Keratinocyte (primary cell): ENCODE measurements at regions not wholly inside any gene's neighbourhood (a gene's known extent, or its start where the extent isn't known, plus 50 kb on each side); places are given as distances from the start of the nearest gene placed in this dataset.

ENCODE experiments used
- DNase-seq: peaks from one replicate; pipeline ENCODE4 v3.0.0-alpha.2; 2011; ENCODE audit warnings: low read depth, missing footprints, low spot score
- FAIRE-seq: peaks from 2 replicates; lab custom pipeline; 2011; peaks lifted over from hg19 to GRCh38; lab: Jason Lieb, UNC
- H2AFZ ChIP-seq: 2 replicates; pipeline ENCODE4 v1.6.0; 2012; ENCODE audit warnings: low read length, control low read depth, inconsistent platforms; ENCODE audit not compliant: control insufficient read depth
- H3K27ac ChIP-seq: 2 replicates; pipeline ENCODE4 v1.5.1; 2011; ENCODE audit warnings: low read length; ENCODE audit not compliant: control insufficient read depth, insufficient read depth
- H3K27me3 ChIP-seq: 3 replicates; pipeline ENCODE4 v1.6.0; 2011; ENCODE audit warnings: low read length; ENCODE audit not compliant: control insufficient read depth, insufficient read depth; ENCODE audit errors: extremely low read depth
- H3K36me3 ChIP-seq, 2 experiments: 2 replicates in 1 of 2; 3 replicates in 1 of 2; pipeline ENCODE4 v1.5.1; 2011; ENCODE audit warnings: low read length in 2 of 2, mild to moderate bottlenecking in 1 of 2; ENCODE audit not compliant: control insufficient read depth in 2 of 2, insufficient read depth in 2 of 2; ENCODE audit errors: extremely low read depth in 1 of 2
- H3K4me1 ChIP-seq: 3 replicates; pipeline ENCODE4 v1.5.1; 2011; ENCODE audit warnings: low read length; ENCODE audit not compliant: control insufficient read depth, insufficient read depth; ENCODE audit errors: extremely low read depth
- H3K4me2 ChIP-seq: 3 replicates; pipeline ENCODE4 v1.6.0; 2011; ENCODE audit warnings: low read depth, low read length; ENCODE audit not compliant: control insufficient read depth, insufficient read depth; ENCODE audit errors: extremely low read depth
- H3K4me3 ChIP-seq, 3 experiments: fragments of 200-600 bp in 1 of 3; sonication (generic) in 1 of 3; 2 replicates in 2 of 3; 3 replicates in 1 of 3; pipeline ENCODE4 v1.5.1; 2011 to 2016; ENCODE audit warnings: low read length in 3 of 3, mild to moderate bottlenecking in 3 of 3, control low read depth in 2 of 3, inconsistent platforms in 1 of 3, low read depth in 1 of 3, mixed read lengths in 1 of 3, mixed run types in 1 of 3, moderate library complexity in 1 of 3; ENCODE audit not compliant: control insufficient read depth in 2 of 3, insufficient read depth in 2 of 3; ENCODE audit errors: extremely low read depth in 1 of 3
- H3K79me2 ChIP-seq: 2 replicates; pipeline ENCODE4 v1.6.0; 2012; ENCODE audit warnings: low read length; ENCODE audit not compliant: control insufficient read depth, insufficient read depth
- H3K9ac ChIP-seq: 3 replicates; pipeline ENCODE4 v1.6.0; 2011; ENCODE audit warnings: low read length; ENCODE audit not compliant: control insufficient read depth, insufficient read depth; ENCODE audit errors: extremely low read depth
- H3K9me1 ChIP-seq: 3 replicates; pipeline ENCODE4 v1.6.0; 2011; ENCODE audit warnings: low read length; ENCODE audit not compliant: control insufficient read depth, insufficient read depth; ENCODE audit errors: extremely low read depth
- H3K9me3 ChIP-seq: 2 replicates; pipeline ENCODE4 v1.5.1; 2012; ENCODE audit warnings: low read depth, low read length; ENCODE audit not compliant: control insufficient read depth
- H4K20me1 ChIP-seq: 3 replicates; pipeline ENCODE4 v1.6.0; 2011; ENCODE audit warnings: low read length; ENCODE audit not compliant: control insufficient read depth, insufficient read depth; ENCODE audit errors: extremely low read depth
- CTCF ChIP-seq, 3 experiments: IDR thresholded peaks in 1 of 3; conservative IDR thresholded peaks in 1 of 3; optimal IDR thresholded peaks in 1 of 3; 2 replicates in 2 of 3; 3 replicates in 1 of 3; pipeline versions ENCODE3 to v1.5.1; 2011; ENCODE audit warnings: low read length in 3 of 3, mild to moderate bottlenecking in 3 of 3, moderate library complexity in 2 of 3, control low read depth in 1 of 3, inconsistent platforms in 1 of 3; ENCODE audit not compliant: insufficient read depth in 2 of 3; ENCODE audit errors: extremely low read depth in 1 of 3
- EZH2 ChIP-seq: IDR thresholded peaks from one replicate; pipeline ENCODE4 v1.6.1; 2012; ENCODE audit warnings: inconsistent platforms, mild to moderate bottlenecking, low read length, moderate library complexity
- dilution Hi-C: fragments of 300-500 bp; cut with MboI; formaldehyde crosslinking; loops from one replicate; pipeline ENCODE4 v1.7.0; 2020; ENCODE audit warnings: low sequenced_read_pairs; ENCODE audit not compliant: extremely low pct_ligation_motif_present

GRCh38 chr1:238258510-238258909 lies 367.8 kb upstream of the ZP4 start:
- TF ChIP-seq CTCF (optimal IDR thresholded peaks at IDR 0.05 in 1 of 3, IDR thresholded peaks at IDR 0.05 in 1 of 3, conservative IDR thresholded peaks at IDR 0.05 in 1 of 3; ENCODE audit: extremely low read depth in 1 of 3, insufficient read depth in 2 of 3, low read length in 3 of 3) (no peak), EZH2 (no peak)
- Histone ChIP-seq H2AFZ (no peak overlapping the region), H3K4me3 (no peak overlapping the region), H3K36me3 (no peaks in the 10 kb centered on the region), H3K27ac (no peak overlapping the region), H4K20me1 (no peaks in the 10 kb centered on the region), H3K79me2 (no peaks in the 10 kb centered on the region), H3K9ac (no peak overlapping the region), H3K4me1 (no peaks in the 10 kb centered on the region), H3K9me3 (no peaks in the 10 kb centered on the region), H3K9me1 (no peaks in the 10 kb centered on the region), H3K4me2 (no peak overlapping the region), H3K27me3 (no peaks in the 10 kb centered on the region)
- DNase-seq (no peak), FAIRE-seq (no peak)
- dilution Hi-C loops: no loop called here

DNA sequence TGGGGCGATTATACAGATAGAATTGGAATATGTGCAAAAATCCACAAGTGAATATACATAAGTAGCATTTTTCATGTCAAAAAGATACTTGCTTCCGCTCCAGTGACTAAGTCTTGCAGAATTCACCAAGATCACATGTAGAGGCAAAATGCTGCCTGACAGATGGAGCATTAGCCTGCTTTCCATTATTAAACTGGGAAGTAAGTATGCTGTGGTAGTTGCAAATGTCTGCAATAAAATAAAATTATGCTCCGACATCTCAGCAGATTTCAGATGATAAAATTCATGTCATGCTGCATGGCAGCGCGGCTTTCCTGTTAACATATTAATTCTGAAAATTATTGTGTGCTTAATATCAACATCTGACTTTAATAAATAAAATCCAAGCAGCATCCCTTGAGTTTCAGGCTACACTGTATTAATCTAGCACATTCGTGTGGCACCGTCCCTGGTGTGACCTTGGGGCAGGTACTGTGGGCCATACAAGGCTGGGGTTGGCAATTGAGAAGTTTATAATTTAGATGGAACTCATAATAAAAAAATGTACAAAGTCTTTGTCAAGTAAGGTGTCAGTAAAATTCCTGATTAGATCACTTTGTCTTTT lies 366.4 kb upstream of the ZP4 start:
- H3K9ac ChIP-seq: no peak overlapping the region
- dilution Hi-C loops: no loop called here

More for the DNA sequence above, 366.4 kb upstream of the ZP4 start:
- FAIRE-seq: no peak
- no peak for TF ChIP-seq CTCF (optimal IDR thresholded peaks at IDR 0.05 in 1 of 3, IDR thresholded peaks at IDR 0.05 in 1 of 3, conservative IDR thresholded peaks at IDR 0.05 in 1 of 3; ENCODE audit: extremely low read depth in 1 of 3, insufficient read depth in 2 of 3, low read length in 3 of 3)
- no peak for TF ChIP-seq EZH2
- Histone ChIP-seq H2AFZ (no peak overlapping the region), H3K79me2 (no peaks in the 10 kb centered on the region), H4K20me1 (no peaks in the 10 kb centered on the region), H3K9me3 (no peaks in the 10 kb centered on the region), H3K27me3 (no peaks in the 10 kb centered on the region), H3K4me3 (no peak overlapping the region), H3K27ac (no peak overlapping the region), H3K4me1 (no peaks in the 10 kb centered on the region), H3K36me3 (no peaks in the 10 kb centered on the region), H3K9me1 (no peaks in the 10 kb centered on the region), H3K4me2 (no peak overlapping the region)
- no peak for DNase-seq
